HG02885 (cell line): ENCODE measurements at regions not wholly inside any gene's neighbourhood (a gene's known extent, or its start where the extent isn't known, plus 50 kb on each side); places are given as distances from the start of the nearest gene placed in this dataset.
A peak's percentile ranks its signal among the peaks of the same experiment; 100 is the strongest.
"Not testable (repeated sequence)": the region's sequence is repeated elsewhere in the genome, so short reads cannot be mapped to it uniquely, and the experiment has no call there.

ENCODE experiments used
- ATAC-seq: cut with Tn5 transposase; IDR thresholded peaks from one replicate; pipeline ENCODE4 v1.9.1; 2021; ENCODE audit warnings: mild to moderate bottlenecking; ENCODE audit not compliant: unreplicated experiment, poor library complexity

- ATAC-seq = not testable (repeated sequence)
These were observed 2007.1 kb upstream of the CDH6 start for GRCh38 chr5:29186380-29186779.

GRCh38 chr5:29185558-29185957, 2007.9 kb upstream of the CDH6 start:
- no peak for ATAC-seq

GRCh38 chr5:29175774-29176173, 2017.7 kb upstream of the CDH6 start:
- ATAC-seq = no peak

- no peak for ATAC-seq
These were observed 2022.9 kb upstream of the CDH6 start for GRCh38 chr5:29170599-29170998.

GRCh38 chr5:29169886-29170285, 2023.6 kb upstream of the CDH6 start:
- no peak for ATAC-seq

- no peak for ATAC-seq
These were observed 2031.2 kb upstream of the CDH6 start for GRCh38 chr5:29162297-29162696.

GRCh38 chr5:29161399-29162291, 2031.8 kb upstream of the CDH6 start:
- ATAC-seq = no peak

- no peak for ATAC-seq
These were observed 2035.5 kb upstream of the CDH6 start for GRCh38 chr5:29157975-29158374.

- no peak for ATAC-seq
These were observed 2042.6 kb upstream of the CDH6 start for GRCh38 chr5:29150840-29151239.

- no peak for ATAC-seq
These were observed 2044.9 kb upstream of the CDH6 start for GRCh38 chr5:29148581-29148980.

GRCh38 chr5:29148073-29148472, 2045.4 kb upstream of the CDH6 start:
- ATAC-seq = no peak

GRCh38 chr5:29143266-29143665, 2050.2 kb upstream of the CDH6 start:
- ATAC-seq = no peak

GRCh38 chr5:29134418-29134817, 2059.1 kb upstream of the CDH6 start:
- ATAC-seq = no peak

GRCh38 chr5:29131285-29131684, 2062.2 kb upstream of the CDH6 start:
- no peak for ATAC-seq

GRCh38 chr5:29130786-29131185, 2062.7 kb upstream of the CDH6 start:
- ATAC-seq = no peak

GRCh38 chr5:29127524-29128156, 2065.8 kb upstream of the CDH6 start:
- not testable (repeated sequence) for ATAC-seq

- not testable (repeated sequence) for ATAC-seq
These were observed 2067.0 kb upstream of the CDH6 start for GRCh38 chr5:29126462-29126861.

GRCh38 chr5:29122306-29122705, 2071.2 kb upstream of the CDH6 start:
- ATAC-seq = no peak

- no peak for ATAC-seq
These were observed 2076.0 kb upstream of the CDH9 start for GRCh38 chr5:29114331-29114768.

- ATAC-seq = no peak
These were observed 2075.1 kb upstream of the CDH9 start for GRCh38 chr5:29113516-29113915.

- ATAC-seq = peak; percentile 48
These were observed 2061.2 kb upstream of the CDH9 start for GRCh38 chr5:29099585-29099984.
